Astrocyte of the hippocampus (primary cell): ENCODE measurements at regions not wholly inside any gene's neighbourhood (a gene's known extent, or its start where the extent isn't known, plus 50 kb on each side); places are given as distances from the start of the nearest gene placed in this dataset.

ENCODE experiments used
- DNase-seq: peaks from one replicate; pipeline ENCODE4 v3.0.0; 2011; ENCODE audit warnings: low read depth, low spot score

- DNase-seq: no peak
Observed at GRCh38 chr12:88310666-88311065, 168.6 kb downstream of the TMTC3 start.

- no peak for DNase-seq
Observed at GRCh38 chr12:88313554-88313953, 171.4 kb downstream of the TMTC3 start.

GRCh38 chr12:88314706-88315105 is 172.6 kb downstream of the TMTC3 start:
- no peak for DNase-seq

GRCh38 chr12:88318726-88319125 is 176.6 kb downstream of the TMTC3 start:
- no peak for DNase-seq

- DNase-seq: peak; percentile 80
Observed at GRCh38 chr12:88325076-88325815, 183.1 kb downstream of the TMTC3 start.

GRCh38 chr12:88325816-88326189 is 183.7 kb downstream of the TMTC3 start:
- no peak for DNase-seq

GRCh38 chr12:88327276-88327675 is 185.2 kb downstream of the TMTC3 start:
- DNase-seq: no peak

- DNase-seq: no peak
Observed at GRCh38 chr12:88328090-88328489, 186.0 kb downstream of the TMTC3 start.

GRCh38 chr12:88329833-88330232 is 187.7 kb downstream of the TMTC3 start:
- no peak for DNase-seq

- DNase-seq: peak; percentile 46
Observed at GRCh38 chr12:88334271-88334670, 192.2 kb downstream of the TMTC3 start.

GRCh38 chr12:88336076-88336739 is 194.1 kb downstream of the TMTC3 start:
- no peak for DNase-seq

- no peak for DNase-seq
Observed at GRCh38 chr12:88338486-88338885, 196.4 kb downstream of the TMTC3 start.

GRCh38 chr12:88339254-88339949 is 197.3 kb downstream of the TMTC3 start:
- DNase-seq: peak; percentile 43

- DNase-seq: no peak
Observed at GRCh38 chr12:88339966-88340365, 197.9 kb downstream of the TMTC3 start.

GRCh38 chr12:88342251-88342806 is 200.2 kb downstream of the TMTC3 start:
- DNase-seq: no peak

- DNase-seq: no peak
Observed at GRCh38 chr12:88351146-88351545, 209.0 kb downstream of the TMTC3 start.

- DNase-seq: no peak
Observed at GRCh38 chr12:88354691-88355090, 212.6 kb downstream of the TMTC3 start.

- DNase-seq: no peak
Observed at GRCh38 chr12:88360343-88360742, 218.2 kb downstream of the TMTC3 start.

GRCh38 chr12:88361493-88361892 is 218.8 kb downstream of the KITLG start:
- DNase-seq: no peak

GRCh38 chr12:88362439-88362838 is 217.8 kb downstream of the KITLG start:
- peak; percentile 41 for DNase-seq

GRCh38 chr12:88365403-88365802 is 214.9 kb downstream of the KITLG start:
- DNase-seq: no peak

- DNase-seq: no peak
Observed at GRCh38 chr12:88366101-88366500, 214.2 kb downstream of the KITLG start.
